IMR-90 (cell line): ENCODE measurements at regions not wholly inside any gene's neighbourhood (a gene's known extent, or its start where the extent isn't known, plus 50 kb on each side); places are given as distances from the start of the nearest gene placed in this dataset.

Experiments
- ATAC-seq: fragments of 200-7000 bp; cut with Tn5 transposase; 2 replicates; pipeline ENCODE4 v1.9.1; 2020; ENCODE audit warnings: low read depth, mild to moderate bottlenecking, moderate library complexity
- BruUV-seq: library from RNA; stranded (reverse); fragments of 400-500 nt; replicated peaks from 2 replicates; lab custom pipeline; 2021; lab: Mats Ljungman, UMichigan
- CTCF ChIA-PET: fragments of 300-600 bp; formaldehyde crosslinking; extraction: SDS; loops from one replicate; lab custom pipeline; 2021; ENCODE audit warnings: antibody characterized with exemption; lab: Yijun Ruan, JAX
- POLR2A ChIA-PET: fragments of 300-600 bp; sonication (Branson Sonifier 250); formaldehyde crosslinking; loops from one replicate; lab custom pipeline; 2022; ENCODE audit warnings: antibody characterized with exemption; ENCODE audit not compliant: unreplicated experiment; lab: Charles Lee
- DNase-seq: peaks from one replicate; pipeline ENCODE4 v3.0.0; 2013
- H2AFZ ChIP-seq: replicated peaks from 2 replicates; pipeline ENCODE3; 2013; ENCODE audit warnings: low read length, mild to moderate bottlenecking; ENCODE audit not compliant: poor library complexity
- H2AK5ac ChIP-seq: 2 replicates; pipeline ENCODE4 v1.6.1; 2013; ENCODE audit warnings: low read depth, low read length, inconsistent platforms
- H2AK9ac ChIP-seq: replicated peaks from 2 replicates; pipeline ENCODE3; 2013; ENCODE audit warnings: mild to moderate bottlenecking, low read depth, low read length, moderate library complexity; ENCODE audit not compliant: poor library complexity
- H2BK120ac ChIP-seq: 2 replicates; pipeline ENCODE4 v1.6.1; 2013; ENCODE audit warnings: low read depth, low read length, inconsistent platforms
- H2BK15ac ChIP-seq: 3 replicates; pipeline ENCODE4 v1.6.1; 2013; ENCODE audit warnings: low read depth, low read length, inconsistent platforms
- H2BK20ac ChIP-seq: 2 replicates; pipeline ENCODE4 v1.6.1; 2013; ENCODE audit warnings: low read depth, mild to moderate bottlenecking, inconsistent platforms, low read length, moderate library complexity
- H2BK5ac ChIP-seq: 2 replicates; pipeline ENCODE4 v1.6.1; 2013; ENCODE audit warnings: mild to moderate bottlenecking, low read depth, low read length, inconsistent platforms; ENCODE audit not compliant: poor library complexity, severe bottlenecking
- H3K14ac ChIP-seq: replicated peaks from 2 replicates; pipeline ENCODE4 v1.6.1; 2013; ENCODE audit warnings: low read depth, low read length, inconsistent platforms
- H3K18ac ChIP-seq: 2 replicates; pipeline ENCODE4 v1.6.1; 2013; ENCODE audit warnings: low read depth, low read length, control low read depth
- H3K23ac ChIP-seq: 2 replicates; pipeline ENCODE4 v1.6.1; 2013; ENCODE audit warnings: low read depth, low read length, inconsistent platforms
- H3K27ac ChIP-seq: 2 replicates; pipeline ENCODE4 v1.5.1; 2013; ENCODE audit warnings: mild to moderate bottlenecking, control low read depth, low read length; ENCODE audit not compliant: insufficient read depth
- H3K27me3 ChIP-seq: 2 replicates; pipeline ENCODE4 v1.6.1; 2013; ENCODE audit warnings: low read length; ENCODE audit not compliant: control insufficient read depth, insufficient read depth
- H3K36me3 ChIP-seq: 2 replicates; pipeline ENCODE4 v1.6.1; 2013; ENCODE audit warnings: low read length, mixed read lengths; ENCODE audit not compliant: control insufficient read depth, insufficient read depth
- H3K4ac ChIP-seq: 2 replicates; pipeline ENCODE4 v1.6.1; 2013; ENCODE audit warnings: low read depth, low read length, inconsistent platforms
- H3K4me1 ChIP-seq: 2 replicates; pipeline ENCODE4 v1.6.1; 2013; ENCODE audit warnings: low read length, mixed read lengths; ENCODE audit not compliant: control insufficient read depth, insufficient read depth
- H3K4me2 ChIP-seq: 2 replicates; pipeline ENCODE4 v1.6.1; 2013; ENCODE audit warnings: low read depth, mild to moderate bottlenecking, control low read depth, low read length, moderate library complexity
- H3K4me3 ChIP-seq: 2 replicates; pipeline ENCODE4 v1.5.1; 2013; ENCODE audit warnings: low read depth, mild to moderate bottlenecking, control low read depth, low read length, moderate library complexity; ENCODE audit not compliant: insufficient read depth
- H3K56ac ChIP-seq: 2 replicates; pipeline ENCODE4 v1.6.1; 2013; ENCODE audit warnings: low read length, inconsistent platforms; ENCODE audit not compliant: insufficient read depth; ENCODE audit errors: extremely low read depth
- H3K79me1 ChIP-seq, 2 experiments: 2 replicates each; pipeline ENCODE4 v1.6.1; 2013; ENCODE audit warnings: low read length in 2 of 2, inconsistent platforms in 1 of 2, low read depth in 1 of 2
- H3K9ac ChIP-seq: 2 replicates; pipeline ENCODE4 v1.6.1; 2013; ENCODE audit warnings: low read depth, low read length, control low read depth
- H3K9me1 ChIP-seq: 2 replicates; pipeline ENCODE4 v1.6.1; 2013; ENCODE audit warnings: low read length, inconsistent platforms; ENCODE audit not compliant: insufficient read depth
- H3K9me3 ChIP-seq: 2 replicates; pipeline ENCODE4 v1.6.1; 2013; ENCODE audit warnings: low read length; ENCODE audit not compliant: control insufficient read depth, insufficient read depth
- H4K20me1 ChIP-seq: 2 replicates; pipeline ENCODE4 v1.6.1; 2013; ENCODE audit warnings: low read length, inconsistent platforms; ENCODE audit not compliant: insufficient read depth
- H4K5ac ChIP-seq: 2 replicates; pipeline ENCODE4 v1.6.1; 2013; ENCODE audit warnings: mild to moderate bottlenecking, low read depth, low read length, control low read depth
- H4K8ac ChIP-seq, 2 experiments: 2 replicates each; pipeline ENCODE4 v1.6.1; 2013; ENCODE audit warnings: low read depth in 2 of 2, low read length in 2 of 2, control low read depth in 1 of 2, inconsistent platforms in 1 of 2
- H4K91ac ChIP-seq: 2 replicates; pipeline ENCODE4 v1.6.1; 2013; ENCODE audit warnings: low read depth, low read length, inconsistent platforms; ENCODE audit not compliant: insufficient read depth
- BHLHE40 ChIP-seq: fragments of 150-350 bp; IDR thresholded peaks from 2 replicates; pipeline ENCODE4 v1.6.1; 2016; ENCODE audit warnings: mild to moderate bottlenecking, low read depth, low read length
- CEBPB ChIP-seq: IDR thresholded peaks from 2 replicates; pipeline ENCODE4 v1.6.1; 2012; ENCODE audit warnings: low read depth, low read length, improper control_type of control experiment
- CHD1 ChIP-seq: IDR thresholded peaks from 2 replicates; pipeline ENCODE4 v1.6.1; 2012; ENCODE audit warnings: low read depth, low read length, improper control_type of control experiment
- CTCF ChIP-seq: conservative IDR thresholded peaks from 2 replicates; pipeline ENCODE4 v1.5.1; 2012; ENCODE audit warnings: mild to moderate bottlenecking, low read depth, low read length, improper control_type of control experiment
- ELK1 ChIP-seq: fragments of 150-350 bp; IDR thresholded peaks from 2 replicates; pipeline ENCODE4 v1.6.1; 2016; ENCODE audit warnings: low read depth, mild to moderate bottlenecking, low read length, moderate library complexity, borderline replicate concordance
- FOS ChIP-seq: fragments of 150-350 bp; IDR thresholded peaks from 2 replicates; pipeline ENCODE4 v1.6.1; 2016; ENCODE audit warnings: low read depth, low read length
- MAFK ChIP-seq: IDR thresholded peaks from 2 replicates; pipeline ENCODE4 v1.6.1; 2012; ENCODE audit warnings: low read depth, low read length, improper control_type of control experiment
- MAZ ChIP-seq: IDR thresholded peaks from 2 replicates; pipeline ENCODE4 v1.6.1; 2012; ENCODE audit warnings: low read depth, mild to moderate bottlenecking, low read length, improper control_type of control experiment, moderate library complexity, borderline replicate concordance
- MXI1 ChIP-seq: IDR thresholded peaks from 2 replicates; pipeline ENCODE4 v1.6.1; 2012; ENCODE audit warnings: low read depth, mild to moderate bottlenecking, low read length, moderate library complexity, borderline replicate concordance
- NFE2L2 ChIP-seq: fragments of 150-350 bp; IDR thresholded peaks from 2 replicates; pipeline ENCODE4 v1.6.1; 2016; ENCODE audit warnings: low read depth, mild to moderate bottlenecking, low read length
- POLR2A ChIP-seq: IDR thresholded peaks from 2 replicates; pipeline ENCODE4 v1.6.1; 2012; ENCODE audit warnings: mild to moderate bottlenecking, low read depth, low read length
- RAD21 ChIP-seq: IDR thresholded peaks from 2 replicates; pipeline ENCODE4 v1.6.1; 2012; ENCODE audit warnings: low read length, improper control_type of control experiment
- RCOR1 ChIP-seq: IDR thresholded peaks from 2 replicates; pipeline ENCODE4 v1.6.1; 2012; ENCODE audit warnings: mild to moderate bottlenecking, low read length, improper control_type of control experiment; ENCODE audit not compliant: insufficient replicate concordance
- RFX5 ChIP-seq: IDR thresholded peaks from 2 replicates; pipeline ENCODE4 v1.8.0; 2012; ENCODE audit warnings: low read depth, mild to moderate bottlenecking, low read length, moderate library complexity
- SMC3 ChIP-seq: fragments of 150-350 bp; IDR thresholded peaks from 2 replicates; pipeline ENCODE4 v1.6.1; 2016; ENCODE audit warnings: low read depth, mild to moderate bottlenecking, antibody characterized with exemption, low read length, moderate library complexity
- USF2 ChIP-seq: fragments of 150-350 bp; IDR thresholded peaks from 2 replicates; pipeline ENCODE4 v1.6.1; 2017; ENCODE audit warnings: mild to moderate bottlenecking, antibody characterized with exemption, low read length, low read depth
- WGBS, 2 experiments: methylation state at CpG; one replicate each; pipeline versions ENCODE4 v1.1.5 to v1.1.7; 2013; ENCODE audit warnings: missing lambda C conversion rate in 2 of 2; ENCODE audit not compliant: insufficient read length in 1 of 2; ENCODE audit errors: extremely low coverage in 2 of 2; 5-methylcytosine and 5-hydroxymethylcytosine counted together
- dilution Hi-C: fragments of 300-500 bp; cut with HindIII; formaldehyde crosslinking; loops from one replicate; pipeline ENCODE4 v1.14.3; 2018; ENCODE audit warnings: low sequenced_read_pairs; ENCODE audit not compliant: unreplicated experiment
- in situ Hi-C: fragments of 300-500 bp; cut with MboI; formaldehyde crosslinking; loops from 3 replicates; pipeline ENCODE4 v1.14.3; 2019; ENCODE audit warnings: low sequenced_read_pairs, inconsistent platforms, mixed read lengths
- intact Hi-C: fragments of 100-400 bp; cut with micrococcal nuclease; formaldehyde crosslinking; loops from 2 replicates; pipeline ENCODE4 v1.10.0; 2022

- no peaks in the 10 kb centered on the region for H4K20me1 ChIP-seq
- H2BK15ac ChIP-seq, result no peak overlapping the region
- no peak overlapping the region for H2BK120ac ChIP-seq
- H3K9ac ChIP-seq, result no peak overlapping the region
- no peaks in the 10 kb centered on the region for H3K79me1 ChIP-seq
- no peak overlapping the region for H4K5ac ChIP-seq
- H3K56ac ChIP-seq, result no peak overlapping the region
- no peak overlapping the region for H2BK5ac ChIP-seq
- H2AK9ac ChIP-seq, result no peak overlapping the region
- H3K4me2 ChIP-seq, result no peak overlapping the region
- intact Hi-C loops (no loop called here), dilution Hi-C loops (no loop called here), in situ Hi-C loops (no loop called here)
- H3K27me3 ChIP-seq, result no peaks in the 10 kb centered on the region
- no peaks in the 10 kb centered on the region for H3K36me3 ChIP-seq
- ATAC-seq, result no peak
- no peak overlapping the region for H4K8ac ChIP-seq
- no peak overlapping the region for H4K91ac ChIP-seq
- no peak overlapping the region for H2BK20ac ChIP-seq
- ChIA-PET POLR2A (no interaction called here), CTCF (no interaction called here)
- no peak overlapping the region for H3K18ac ChIP-seq
- WGBS, 2 experiments, result 75% methylated on average over 8 of the region's 12 CpGs; no CpG with 5 or more reads in 1 of the 2 experiments
- H3K9me1 ChIP-seq, result no peaks in the 10 kb centered on the region
- no peak overlapping the region for H3K4ac ChIP-seq
- no peak overlapping the region for H3K14ac ChIP-seq
- no TSS peak for BruUV-seq
- H3K23ac ChIP-seq, result no peak overlapping the region
- TF ChIP-seq CHD1 (no peak), USF2 (no peak), CEBPB (no peak), RAD21 (no peak), POLR2A (no peak), MAFK (no peak), MAZ (no peak), RFX5 (no peak), RCOR1 (no peak), CTCF (no peak), ELK1 (no peak), FOS (no peak), BHLHE40 (no peak), MXI1 (no peak), SMC3 (no peak), NFE2L2 (no peak)
- H2AFZ ChIP-seq, result no peak overlapping the region
- peaks cover 34% of the 10 kb centered on the region for H3K9me3 ChIP-seq
- no peak for DNase-seq
- H3K27ac ChIP-seq, result no peak overlapping the region
- no peak overlapping the region for H2AK5ac ChIP-seq
- no peaks in the 10 kb centered on the region for H3K4me1 ChIP-seq
- no peak overlapping the region for H3K4me3 ChIP-seq
Measured at GRCh38 chr2:239870276-239870675, 154.9 kb downstream of the NDUFA10 start.
